Liver (tissue), 8 donors: ENCODE measurements at regions not wholly inside any gene's neighbourhood (a gene's known extent, or its start where the extent isn't known, plus 50 kb on each side); places are given as distances from the start of the nearest gene placed in this dataset.

Source experiments
- DNase-seq: peaks from one replicate; pipeline ENCODE4 v3.0.0-alpha.2; 2017; ENCODE audit warnings: low spot score
- H3K27ac ChIP-seq, 2 donors: one replicate each; pipeline ENCODE4 v1.7.0; 2013; ENCODE audit warnings: inconsistent platforms in 2 of 2, low read length in 2 of 2, control low read depth in 1 of 2, low read depth in 1 of 2, mild to moderate bottlenecking in 1 of 2
- H3K27me3 ChIP-seq, 4 donors: one replicate each; pipeline versions ENCODE4 v1.6.1 to v1.7.0; 2013; ENCODE audit warnings: low read length in 3 of 4, inconsistent platforms in 1 of 4, mild to moderate bottlenecking in 1 of 4, moderate library complexity in 1 of 4; ENCODE audit not compliant: control insufficient read depth in 4 of 4, insufficient read depth in 4 of 4
- H3K36me3 ChIP-seq, 4 donors: one replicate each; pipeline versions ENCODE4 v1.6.1 to v1.7.0; 2013; ENCODE audit warnings: low read length in 3 of 4, mild to moderate bottlenecking in 3 of 4, low read depth in 1 of 4, moderate library complexity in 1 of 4; ENCODE audit not compliant: control insufficient read depth in 4 of 4, insufficient read depth in 3 of 4
- H3K4me1 ChIP-seq, 4 donors: one replicate each; pipeline versions ENCODE4 v1.6.1 to v1.7.0; 2013; ENCODE audit warnings: low read length in 3 of 4, mild to moderate bottlenecking in 3 of 4, moderate library complexity in 1 of 4; ENCODE audit not compliant: control insufficient read depth in 4 of 4, insufficient read depth in 4 of 4
- H3K4me3 ChIP-seq, 3 donors: one replicate each; pipeline versions ENCODE4 v1.6.1 to v1.7.0; 2013; ENCODE audit warnings: low read length in 3 of 3, control low read depth in 1 of 3, low read depth in 1 of 3, mild to moderate bottlenecking in 1 of 3
- H3K9ac ChIP-seq, 2 donors: one replicate each; pipeline ENCODE4 v1.7.0; 2013; ENCODE audit warnings: low read length in 2 of 2, mild to moderate bottlenecking in 2 of 2, moderate library complexity in 2 of 2, control low read depth in 1 of 2, low read depth in 1 of 2
- H3K9me3 ChIP-seq, 4 donors: one replicate each; pipeline versions ENCODE4 v1.6.1 to v1.7.0; 2013; ENCODE audit warnings: low read length in 3 of 4; ENCODE audit not compliant: control insufficient read depth in 4 of 4
- ATF3 ChIP-seq: IDR thresholded peaks from 2 replicates; pipeline ENCODE4 v1.6.1; 2016; ENCODE audit warnings: antibody characterized with exemption
- CTCF ChIP-seq: fragments of 150-350 bp; IDR thresholded peaks from 2 replicates; pipeline ENCODE4 v1.5.1; 2017; ENCODE audit warnings: improper control_type of control experiment, low read depth, low read length; ENCODE audit not compliant: missing input control
- EGR1 ChIP-seq, 2 donors: IDR thresholded peaks; 2 replicates each; pipeline ENCODE4 v1.6.1; 2016 to 2018; ENCODE audit warnings: antibody characterized with exemption in 2 of 2, low read depth in 2 of 2
- FOXA1 ChIP-seq: IDR thresholded peaks from 2 replicates; pipeline ENCODE4 v1.6.1; 2016; ENCODE audit warnings: antibody characterized with exemption
- FOXA2 ChIP-seq: IDR thresholded peaks from 2 replicates; pipeline ENCODE4 v1.6.1; 2016; ENCODE audit warnings: antibody characterized with exemption
- GABPA ChIP-seq, 2 donors: IDR thresholded peaks in 1 of 2; conservative IDR thresholded peaks in 1 of 2; 2 replicates each; pipeline ENCODE4 v1.6.1; 2016; ENCODE audit warnings: antibody characterized with exemption in 2 of 2, mild to moderate bottlenecking in 1 of 2, moderate library complexity in 1 of 2
- HNF4A ChIP-seq, 2 donors: conservative IDR thresholded peaks; 2 replicates each; pipeline ENCODE4 v1.6.1; 2016; ENCODE audit warnings: antibody characterized with exemption in 2 of 2, mild to moderate bottlenecking in 2 of 2
- HNF4G ChIP-seq: IDR thresholded peaks from 2 replicates; pipeline ENCODE4 v1.6.1; 2016; ENCODE audit warnings: antibody characterized with exemption
- JUND ChIP-seq, 2 donors: IDR thresholded peaks; 2 replicates each; pipeline ENCODE4 v1.6.1; 2016; ENCODE audit warnings: antibody characterized with exemption in 2 of 2
- MAX ChIP-seq: IDR thresholded peaks from 2 replicates; pipeline ENCODE4 v1.6.1; 2016; ENCODE audit warnings: antibody characterized with exemption
- NR2F2 ChIP-seq: IDR thresholded peaks from 2 replicates; pipeline ENCODE4 v1.6.1; 2016; ENCODE audit warnings: antibody characterized with exemption
- RAD21 ChIP-seq, 2 donors: IDR thresholded peaks; 2 replicates each; pipeline ENCODE4 v1.6.1; 2016; ENCODE audit warnings: antibody characterized with exemption in 2 of 2, mild to moderate bottlenecking in 2 of 2
- REST ChIP-seq: IDR thresholded peaks from 2 replicates; pipeline ENCODE4 v1.6.1; 2016; ENCODE audit warnings: antibody characterized with exemption, mild to moderate bottlenecking
- RXRA ChIP-seq, 2 donors: IDR thresholded peaks; 2 replicates each; pipeline ENCODE4 v1.6.1; 2017 to 2018; ENCODE audit warnings: antibody characterized with exemption in 2 of 2, mild to moderate bottlenecking in 1 of 2
- TAF1 ChIP-seq: conservative IDR thresholded peaks from 2 replicates; pipeline ENCODE4 v1.6.1; 2016; ENCODE audit warnings: antibody characterized with exemption, mild to moderate bottlenecking
- YY1 ChIP-seq: IDR thresholded peaks from 2 replicates; pipeline ENCODE4 v1.6.1; 2016; ENCODE audit warnings: antibody characterized with exemption, mild to moderate bottlenecking
- ZBTB33 ChIP-seq: IDR thresholded peaks from 2 replicates; pipeline ENCODE4 v1.6.1; 2016; ENCODE audit warnings: antibody characterized with exemption
- WGBS: extraction: QIAGEN DNeasy Blood & Tissue Kit; methylation state at CpG from one replicate; pipeline ENCODE4 v1.1.7; 2013; 5-methylcytosine and 5-hydroxymethylcytosine counted together
- donor health status: healthy.
- donor health status: healthy.
- donor health status: healthy.
- donor health status: healthy.
- donor health status: healthy.

- H3K9me3 ChIP-seq = no peaks in the 10 kb centered on the region
- H3K27ac ChIP-seq = no peak overlapping the region
- no peak for TF ChIP-seq FOXA1
- no peak for TF ChIP-seq REST
- no peak for TF ChIP-seq JUND (IDR thresholded peaks at IDR 0.05)
- TF ChIP-seq YY1 = no peak
- TF ChIP-seq MAX = no peak
- TF ChIP-seq ZBTB33 = no peak
- TF ChIP-seq RXRA (IDR thresholded peaks at IDR 0.05) = no peak
- TF ChIP-seq NR2F2 = no peak
- no peak for TF ChIP-seq EGR1 (IDR thresholded peaks at IDR 0.05; ENCODE audit: low read depth in 2 of 2)
- no peak for TF ChIP-seq HNF4G
- TF ChIP-seq TAF1 = no peak
- TF ChIP-seq ATF3 = no peak
- TF ChIP-seq HNF4A (conservative IDR thresholded peaks at IDR 0.05) = no peak
- TF ChIP-seq GABPA (IDR thresholded peaks at IDR 0.05 in 1 of 2, conservative IDR thresholded peaks at IDR 0.05 in 1 of 2) = no peak
- TF ChIP-seq RAD21 (IDR thresholded peaks at IDR 0.05) = no peak
- TF ChIP-seq CTCF = no peak
- no peak for TF ChIP-seq FOXA2
- WGBS = 95% methylated on average over 7 of the region's 7 CpGs
- no peak overlapping the region for H3K9ac ChIP-seq
- no peaks in the 10 kb centered on the region for H3K27me3 ChIP-seq
- H3K4me1 ChIP-seq = no peaks in the 10 kb centered on the region
- no peak overlapping the region for H3K4me3 ChIP-seq
- no peaks in the 10 kb centered on the region for H3K36me3 ChIP-seq
- no peak for DNase-seq
These were observed 147.5 kb upstream of the ERCC6L2 start for GRCh38 chr9:95727947-95728520.
